Umbilical cord (tissue), 1 donor: ENCODE measurements at regions not wholly inside any gene's neighbourhood (a gene's known extent, or its start where the extent isn't known, plus 50 kb on each side); places are given as distances from the start of the nearest gene placed in this dataset.

Source experiments
- DNase-seq: peaks from one replicate; pipeline ENCODE4 v3.0.0-alpha.2; 2015; ENCODE audit warnings: low spot score

GRCh38 chr3:104548401-104548800, 818.3 kb upstream of the ALCAM start:
- no peak for DNase-seq

GRCh38 chr3:104549099-104549714, 817.5 kb upstream of the ALCAM start:
- DNase-seq, result peak; percentile 58

GRCh38 chr3:104553121-104553520, 813.6 kb upstream of the ALCAM start:
- DNase-seq, result peak; percentile 3

GRCh38 chr3:104554425-104554824, 812.3 kb upstream of the ALCAM start:
- DNase-seq, result no peak

GRCh38 chr3:104555728-104556127, 811.0 kb upstream of the ALCAM start:
- no peak for DNase-seq

GRCh38 chr3:104556372-104557078, 810.2 kb upstream of the ALCAM start:
- peak; percentile 17 for DNase-seq

GRCh38 chr3:104561324-104561723, 805.4 kb upstream of the ALCAM start:
- DNase-seq, result no peak

GRCh38 chr3:104564045-104564643, 802.6 kb upstream of the ALCAM start:
- no peak for DNase-seq

GRCh38 chr3:104566054-104566453, 800.7 kb upstream of the ALCAM start:
- DNase-seq, result no peak

GRCh38 chr3:104575634-104576033, 791.1 kb upstream of the ALCAM start:
- DNase-seq, result no peak

GRCh38 chr3:104578558-104578957, 788.2 kb upstream of the ALCAM start:
- DNase-seq, result no peak

GRCh38 chr3:104582092-104582491, 784.6 kb upstream of the ALCAM start:
- no peak for DNase-seq

- no peak for DNase-seq
Observed at GRCh38 chr3:104584682-104585081, 782.0 kb upstream of the ALCAM start.

- DNase-seq, result no peak
Observed at GRCh38 chr3:104586344-104586743, 780.4 kb upstream of the ALCAM start.

- no peak for DNase-seq
Observed at GRCh38 chr3:104588442-104588841, 778.3 kb upstream of the ALCAM start.

- no peak for DNase-seq
Observed at GRCh38 chr3:104591776-104592175, 774.9 kb upstream of the ALCAM start.

GRCh38 chr3:104594491-104594890, 772.2 kb upstream of the ALCAM start:
- DNase-seq, result no peak

- DNase-seq, result no peak
Observed at GRCh38 chr3:104596054-104596453, 770.7 kb upstream of the ALCAM start.

GRCh38 chr3:104596551-104596950, 770.2 kb upstream of the ALCAM start:
- peak; percentile 57 for DNase-seq

- DNase-seq, result peak; percentile 17
Observed at GRCh38 chr3:104598848-104599511, 767.7 kb upstream of the ALCAM start.

GRCh38 chr3:104604326-104605010, 762.2 kb upstream of the ALCAM start:
- no peak for DNase-seq

GRCh38 chr3:104606812-104607211, 759.9 kb upstream of the ALCAM start:
- DNase-seq, result no peak
